Stromal cell of bone marrow (primary cell): ENCODE measurements at regions not wholly inside any gene's neighbourhood (a gene's known extent, or its start where the extent isn't known, plus 50 kb on each side); places are given as distances from the start of the nearest gene placed in this dataset.

Experiments used
- DNase-seq: peaks from one replicate; pipeline ENCODE4 v3.0.0-alpha.2; 2012; ENCODE audit warnings: low read depth

GRCh38 chr15:95973566-95974256, 356.8 kb upstream of the NR2F2 start:
- no peak for DNase-seq

- no peak for DNase-seq
These were observed 355.3 kb upstream of the NR2F2 start for GRCh38 chr15:95975212-95975611.

GRCh38 chr15:95979286-95979685, 351.2 kb upstream of the NR2F2 start:
- DNase-seq: no peak

- DNase-seq: no peak
These were observed 349.3 kb upstream of the NR2F2 start for GRCh38 chr15:95981209-95981608.

- no peak for DNase-seq
These were observed 343.2 kb upstream of the NR2F2 start for GRCh38 chr15:95987299-95987698.

- DNase-seq: no peak
These were observed 342.5 kb upstream of the NR2F2 start for GRCh38 chr15:95987886-95988573.

GRCh38 chr15:95988574-95988887, 342.0 kb upstream of the NR2F2 start:
- no peak for DNase-seq

GRCh38 chr15:95989392-95989791, 341.1 kb upstream of the NR2F2 start:
- DNase-seq: no peak

GRCh38 chr15:95990833-95991232, 339.7 kb upstream of the NR2F2 start:
- no peak for DNase-seq

GRCh38 chr15:95994418-95994817, 336.1 kb upstream of the NR2F2 start:
- no peak for DNase-seq

- no peak for DNase-seq
These were observed 334.9 kb upstream of the NR2F2 start for GRCh38 chr15:95995375-95996168.

- DNase-seq: no peak
These were observed 334.0 kb upstream of the NR2F2 start for GRCh38 chr15:95996494-95996893.

GRCh38 chr15:95998935-95999334, 331.6 kb upstream of the NR2F2 start:
- no peak for DNase-seq

- no peak for DNase-seq
These were observed 327.3 kb upstream of the NR2F2 start for GRCh38 chr15:96002890-96003859.

- no peak for DNase-seq
These were observed 324.6 kb upstream of the NR2F2 start for GRCh38 chr15:96005906-96006305.

GRCh38 chr15:96011136-96011535, 319.4 kb upstream of the NR2F2 start:
- DNase-seq: no peak

- DNase-seq: no peak
These were observed 315.6 kb upstream of the NR2F2 start for GRCh38 chr15:96014939-96015338.

GRCh38 chr15:96019114-96019513, 311.4 kb upstream of the NR2F2 start:
- no peak for DNase-seq

- DNase-seq: no peak
These were observed 310.4 kb upstream of the NR2F2 start for GRCh38 chr15:96020133-96020532.

- DNase-seq: no peak
These were observed 309.7 kb upstream of the NR2F2 start for GRCh38 chr15:96020797-96021196.

GRCh38 chr15:96023081-96023480, 307.4 kb upstream of the NR2F2 start:
- DNase-seq: no peak

- DNase-seq: no peak
These were observed 303.0 kb upstream of the NR2F2 start for GRCh38 chr15:96027501-96027900.
